ENCODE measurements at regions not wholly inside any gene's neighbourhood (a gene's known extent, or its start where the extent isn't known, plus 50 kb on each side); places are given as distances from the start of the nearest gene placed in this dataset.

GRCh38 chr2:120805011-120805410 lies 69.3 kb downstream of the GLI2 start:
- no peaks in the 10 kb centered on the region for H3K36me3 ChIP-seq (replicated peaks in 1 of 2)
- H3K27ac ChIP-seq, result no peak overlapping the region
- DNase-seq, result no peak

GRCh38 chr2:120805602-120806001 lies 69.9 kb downstream of the GLI2 start:
- Histone ChIP-seq H3K4me3 (no peak overlapping the region), H3K4me1 (replicated peaks in 1 of 2) (no peaks in the 10 kb centered on the region), H3K9me3 (replicated peaks in 1 of 3) (no peaks in the 10 kb centered on the region), H3K36me3 (replicated peaks in 1 of 2) (no peaks in the 10 kb centered on the region), H3K27me3 (no peaks in the 10 kb centered on the region), H3K27ac (no peak overlapping the region)
- DNase-seq, result no peak
- intact Hi-C loops (cut with DNase I), result no loop called here
- WGBS, 4 donors, result 63 to 69% (median 66%) methylated on average over 4 of the region's 4 CpGs
- TF ChIP-seq CTCF (IDR thresholded peaks at IDR 0.05) (no peak), POLR2A (IDR thresholded peaks at IDR 0.05) (no peak)

More at GRCh38 chr2:120805011-120805410, 69.3 kb downstream of the GLI2 start:
- 87 to 100% (median 92%) methylated on average over 6 to 13 of the region's 13 CpGs for WGBS, 4 donors
- intact Hi-C loops (cut with DNase I), result no loop called here
- Histone ChIP-seq H3K27me3 (no peaks in the 10 kb centered on the region), H3K9me3 (replicated peaks in 1 of 3) (no peaks in the 10 kb centered on the region), H3K4me1 (replicated peaks in 1 of 2) (no peaks in the 10 kb centered on the region), H3K4me3 (no peak overlapping the region)
- TF ChIP-seq CTCF (IDR thresholded peaks at IDR 0.05) (no peak), POLR2A (IDR thresholded peaks at IDR 0.05) (no peak)

- Histone ChIP-seq H3K27me3 (no peaks in the 10 kb centered on the region), H3K4me1 (replicated peaks in 1 of 2) (no peaks in the 10 kb centered on the region), H3K36me3 (replicated peaks in 1 of 2) (no peaks in the 10 kb centered on the region), H3K27ac (no peak overlapping the region), H3K4me3 (no peak overlapping the region), H3K9me3 (replicated peaks in 1 of 3) (no peaks in the 10 kb centered on the region)
- TF ChIP-seq CTCF (IDR thresholded peaks at IDR 0.05) (no peak), POLR2A (IDR thresholded peaks at IDR 0.05) (no peak)
- intact Hi-C loops (cut with DNase I), result no loop called here
- 65 to 89% (median 82%) methylated on average over 4 to 10 of the region's 10 CpGs for WGBS, 4 donors
- no peak for DNase-seq
These were observed 72.1 kb downstream of the GLI2 start for GRCh38 chr2:120807751-120808150.

GRCh38 chr2:120809151-120809550 lies 73.5 kb downstream of the GLI2 start:
- intact Hi-C loops (cut with DNase I), result no loop called here
- Histone ChIP-seq H3K4me1 (replicated peaks in 1 of 2) (no peaks in the 10 kb centered on the region), H3K27me3 (no peaks in the 10 kb centered on the region), H3K9me3 (replicated peaks in 1 of 3) (no peaks in the 10 kb centered on the region), H3K27ac (no peak overlapping the region), H3K36me3 (replicated peaks in 1 of 2) (no peaks in the 10 kb centered on the region), H3K4me3 (no peak overlapping the region)
- no peak for TF ChIP-seq POLR2A (IDR thresholded peaks at IDR 0.05)
- TF ChIP-seq CTCF (IDR thresholded peaks at IDR 0.05), result no peak
- no peak for DNase-seq
- 91 to 98% (median 97%) methylated on average over 2 of the region's 2 CpGs for WGBS, 4 donors
